ENCODE measurements at regions not wholly inside any gene's neighbourhood (a gene's known extent, or its start where the extent isn't known, plus 50 kb on each side); places are given as distances from the start of the nearest gene placed in this dataset.

DNA sequence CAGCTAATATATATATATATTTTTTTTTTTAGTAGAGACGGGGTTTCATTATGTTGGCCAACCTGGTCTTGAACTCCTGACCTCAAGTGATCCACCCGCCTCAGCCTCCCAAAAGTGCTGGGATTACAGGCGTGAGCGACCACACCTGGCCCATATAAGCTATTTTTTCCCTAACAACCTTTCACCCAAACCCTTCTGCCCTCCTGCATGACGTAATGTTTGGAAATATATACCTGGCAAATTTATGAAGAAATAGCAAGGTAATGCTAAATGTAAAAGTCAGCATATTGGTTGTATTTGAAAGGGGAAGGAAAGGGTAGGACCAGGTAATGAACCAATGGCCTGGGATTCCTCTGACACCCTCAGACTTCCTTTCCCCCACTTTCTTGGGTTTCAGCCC is 325.5 kb upstream of the ARID1B start:
- TF ChIP-seq, protein P1, sequence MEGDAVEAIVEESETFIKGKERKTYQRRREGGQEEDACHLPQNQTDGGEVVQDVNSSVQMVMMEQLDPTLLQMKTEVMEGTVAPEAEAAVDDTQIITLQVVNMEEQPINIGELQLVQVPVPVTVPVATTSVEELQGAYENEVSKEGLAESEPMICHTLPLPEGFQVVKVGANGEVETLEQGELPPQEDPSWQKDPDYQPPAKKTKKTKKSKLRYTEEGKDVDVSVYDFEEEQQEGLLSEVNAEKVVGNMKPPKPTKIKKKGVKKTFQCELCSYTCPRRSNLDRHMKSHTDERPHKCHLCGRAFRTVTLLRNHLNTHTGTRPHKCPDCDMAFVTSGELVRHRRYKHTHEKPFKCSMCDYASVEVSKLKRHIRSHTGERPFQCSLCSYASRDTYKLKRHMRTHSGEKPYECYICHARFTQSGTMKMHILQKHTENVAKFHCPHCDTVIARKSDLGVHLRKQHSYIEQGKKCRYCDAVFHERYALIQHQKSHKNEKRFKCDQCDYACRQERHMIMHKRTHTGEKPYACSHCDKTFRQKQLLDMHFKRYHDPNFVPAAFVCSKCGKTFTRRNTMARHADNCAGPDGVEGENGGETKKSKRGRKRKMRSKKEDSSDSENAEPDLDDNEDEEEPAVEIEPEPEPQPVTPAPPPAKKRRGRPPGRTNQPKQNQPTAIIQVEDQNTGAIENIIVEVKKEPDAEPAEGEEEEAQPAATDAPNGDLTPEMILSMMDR (IDR thresholded peaks at IDR 0.05), result no peak
- TF ChIP-seq POLR2A (IDR thresholded peaks at IDR 0.05), result no peak
